Endothelial cell of hepatic sinusoid (primary cell): ENCODE measurements at regions not wholly inside any gene's neighbourhood (a gene's known extent, or its start where the extent isn't known, plus 50 kb on each side); places are given as distances from the start of the nearest gene placed in this dataset.

Experiments used
- in situ Hi-C: cut with HindIII; loops from 2 replicates; pipeline ENCODE4 v1.10.0; 2017; ENCODE audit warnings: low sequenced_read_pairs

DNA sequence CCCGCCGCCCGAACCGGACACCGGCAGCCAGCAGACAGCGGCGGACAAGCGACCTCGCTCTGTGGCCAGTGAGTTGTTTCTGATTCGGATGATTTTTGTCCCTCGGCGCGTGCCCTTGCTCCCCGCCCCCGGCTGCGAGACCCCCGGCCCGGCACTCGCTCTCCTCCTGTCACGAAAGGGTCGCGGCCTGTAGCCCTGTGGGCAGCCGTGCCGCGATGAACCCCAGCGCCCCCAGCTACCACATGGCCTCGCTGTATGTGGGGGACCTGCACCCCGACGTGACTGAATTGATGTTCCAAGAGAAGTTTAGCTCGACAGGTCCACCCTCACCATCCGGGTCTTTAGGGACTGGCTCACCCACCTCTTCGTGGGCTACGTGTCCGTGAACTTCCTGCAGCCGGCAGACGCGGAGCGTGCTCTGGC is 1257.5 kb upstream of the ACVR2A start:
- in situ Hi-C loops, result no loop called here

DNA sequence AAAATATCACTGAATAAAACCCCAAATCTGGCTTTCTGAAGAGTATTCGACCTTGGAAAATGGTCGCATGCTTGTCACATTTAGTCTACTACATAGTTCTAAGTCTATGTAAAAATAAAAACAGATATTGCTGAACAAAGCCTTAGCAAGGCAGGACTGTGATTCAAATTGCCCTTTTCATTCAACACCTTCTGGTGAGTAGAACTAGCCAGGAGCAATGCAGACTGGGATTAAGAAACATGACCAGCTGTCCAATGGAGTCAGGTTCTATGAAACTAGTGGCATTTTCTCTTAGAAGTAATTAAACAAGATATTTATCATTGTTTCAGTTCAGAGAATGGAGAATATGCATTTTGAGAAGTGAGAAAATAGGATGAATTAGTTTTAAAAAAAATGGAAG is 1260.5 kb upstream of the ACVR2A start:
- in situ Hi-C loops, result no loop called here

DNA sequence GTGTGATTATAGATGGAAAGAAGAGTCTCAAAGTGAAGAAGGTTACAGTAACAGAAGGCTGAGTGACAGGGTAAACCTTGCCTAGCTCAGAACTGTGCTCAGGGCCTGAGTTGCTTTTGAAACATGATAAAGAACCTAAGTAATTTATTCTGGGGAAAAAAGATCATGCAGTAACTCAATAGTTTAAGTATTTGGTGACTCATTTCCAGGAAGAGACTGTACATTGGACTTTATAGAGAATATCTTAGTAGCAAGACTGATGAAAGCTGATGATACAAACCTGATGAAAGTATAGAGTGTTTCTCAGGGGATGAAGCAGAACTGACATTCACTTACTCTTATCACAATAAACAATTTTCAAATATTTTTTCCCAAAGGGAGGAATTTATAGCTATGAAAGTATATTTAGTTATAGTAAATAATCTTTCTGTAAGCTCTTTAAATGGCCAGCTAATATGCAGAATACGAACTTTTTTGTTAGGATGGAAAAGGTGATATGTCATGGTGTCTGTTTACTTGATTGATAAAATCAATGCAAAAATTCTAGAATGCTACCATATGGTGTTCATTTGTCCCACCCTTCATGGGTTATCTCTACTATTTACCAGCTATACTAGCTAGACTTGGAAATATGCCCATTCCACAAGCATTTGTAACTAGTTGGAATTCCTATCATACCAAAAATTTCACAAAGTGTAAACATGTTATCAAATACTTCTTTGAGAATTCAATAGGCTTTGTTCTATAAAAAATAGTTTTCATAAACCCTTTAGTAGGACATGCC is 1265.5 kb upstream of the ACVR2A start:
- in situ Hi-C loops, result no loop called here

DNA sequence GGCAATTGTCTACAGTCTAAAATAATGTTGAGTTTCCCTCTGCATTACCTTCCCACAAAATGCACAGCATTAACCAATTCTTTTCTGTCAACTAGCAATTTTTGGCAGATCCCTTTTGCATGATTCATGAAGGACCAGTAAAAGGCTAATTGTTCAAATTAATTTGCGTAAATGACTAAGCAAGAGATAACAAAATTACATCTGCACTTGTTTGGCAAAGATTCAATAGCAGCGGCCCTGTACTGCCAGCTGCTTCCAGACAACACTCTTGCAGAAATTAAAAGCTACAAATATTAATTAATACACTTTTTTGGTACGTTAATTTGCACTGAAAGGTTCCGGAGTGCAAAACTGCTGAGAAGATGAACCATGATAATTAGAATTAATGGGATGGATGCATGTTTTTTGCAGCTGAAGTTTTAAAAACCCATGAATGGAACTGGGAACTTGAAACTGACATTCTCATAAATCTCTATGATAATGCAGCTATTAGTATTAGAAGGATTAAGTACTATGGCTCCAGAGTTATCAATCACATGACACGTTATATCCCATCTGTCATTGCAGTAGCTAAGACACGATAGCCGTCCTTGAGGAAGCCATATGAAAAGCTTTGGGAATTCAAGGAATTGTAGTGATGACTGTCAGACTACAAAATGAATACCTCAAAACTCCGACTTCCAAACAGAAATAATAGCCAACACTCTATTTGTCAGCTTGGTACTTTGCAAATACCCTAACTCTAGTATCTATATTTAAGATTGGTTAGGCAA is 1268.3 kb upstream of the ACVR2A start:
- in situ Hi-C loops, result no loop called here

DNA sequence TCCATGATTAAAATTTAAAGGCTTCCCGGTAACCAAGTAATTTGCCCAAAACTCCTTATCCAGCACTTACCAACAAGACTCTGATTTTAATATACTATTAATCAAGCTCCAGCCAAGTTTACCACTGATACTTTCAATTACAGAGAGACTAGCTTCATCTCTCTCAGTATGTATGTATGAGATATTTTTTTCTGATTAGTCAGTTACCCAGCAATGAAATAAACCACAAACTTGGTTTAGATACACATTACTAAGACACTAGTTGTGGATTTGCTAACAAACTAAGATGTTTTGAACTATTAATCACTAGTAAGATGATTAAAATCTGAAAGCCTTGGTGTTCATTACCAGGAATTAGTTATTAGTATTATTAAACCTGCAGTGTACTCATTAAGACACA is 1272.2 kb upstream of the ACVR2A start:
- in situ Hi-C loops, result no loop called here

DNA sequence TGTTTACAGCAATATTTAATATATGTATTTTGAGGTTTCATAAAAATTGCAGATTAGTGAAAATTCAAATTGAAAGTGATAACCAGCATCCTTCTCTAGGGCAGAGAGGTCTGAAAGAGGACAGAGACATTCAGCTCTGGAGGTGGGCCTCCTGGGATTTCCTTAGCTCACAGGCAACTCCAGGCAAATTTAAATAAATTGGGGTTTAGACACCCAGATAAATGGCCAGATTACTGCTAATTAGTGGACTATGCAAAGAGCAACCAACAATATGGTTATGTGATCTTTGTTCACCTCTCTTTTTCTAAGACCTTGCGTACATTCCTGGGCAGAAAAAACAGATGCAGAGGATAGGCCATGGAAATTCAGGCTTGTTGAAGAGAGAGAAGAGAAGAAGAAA is 1282.8 kb upstream of the ACVR2A start:
- in situ Hi-C loops, result no loop called here

DNA sequence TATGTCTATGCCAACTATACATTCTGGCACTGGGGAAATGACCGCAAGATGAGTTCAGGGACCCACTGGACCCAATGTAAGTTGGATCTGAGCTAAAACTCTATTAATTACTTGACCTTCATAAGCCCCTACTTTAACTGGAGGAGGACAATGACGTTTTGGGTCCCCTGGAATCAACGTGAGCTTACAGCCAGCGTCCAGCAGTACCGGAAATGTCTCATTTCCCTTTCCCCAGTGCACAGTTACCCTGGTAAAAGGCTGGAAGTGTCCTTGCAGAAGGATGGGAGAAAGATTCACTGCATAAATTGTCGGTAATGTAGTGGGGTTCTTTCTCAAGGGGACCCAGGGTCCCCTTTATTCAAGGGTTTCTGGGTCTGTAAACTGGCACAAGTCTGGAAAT is 1297.6 kb upstream of the ACVR2A start:
- in situ Hi-C loops, result no loop called here

DNA sequence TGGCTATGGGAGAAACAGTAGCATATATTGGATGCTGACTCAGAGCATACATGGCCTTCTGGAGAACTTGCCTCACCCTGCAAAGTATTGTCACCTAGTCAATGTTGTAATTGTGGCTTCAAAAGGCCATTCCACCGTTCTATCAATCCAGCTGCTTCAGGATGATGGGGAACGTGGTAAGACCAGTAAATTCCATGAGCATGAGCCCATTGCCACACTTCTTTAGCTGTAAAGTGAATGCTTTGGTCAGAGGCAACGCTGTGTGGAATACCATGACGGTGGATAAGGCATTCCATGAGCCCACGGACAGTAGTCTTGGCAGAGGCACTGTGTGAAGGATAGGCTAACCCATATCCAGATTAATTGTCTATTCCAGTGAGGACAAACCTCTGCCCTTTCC is 1300.1 kb upstream of the ACVR2A start:
- in situ Hi-C loops, result no loop called here

DNA sequence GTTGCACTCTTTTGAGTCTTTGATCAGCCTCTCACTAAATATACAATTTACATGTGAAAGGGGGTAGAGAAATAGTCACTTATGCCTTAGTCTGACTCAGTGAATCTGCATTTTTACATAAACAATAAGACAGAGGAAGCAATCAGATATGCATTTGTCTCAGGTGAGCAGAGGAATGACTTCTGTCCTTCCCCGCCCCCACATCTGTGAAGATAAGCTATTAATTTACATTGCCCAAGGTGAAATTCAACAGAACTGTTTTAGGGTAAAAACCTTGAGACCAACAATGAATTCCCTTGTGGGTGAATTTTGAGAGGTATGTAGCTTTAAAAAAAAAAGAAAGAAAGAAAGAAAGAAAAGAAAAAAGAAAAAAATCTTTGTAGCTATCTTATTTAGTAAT is 1302.9 kb upstream of the ACVR2A start:
- in situ Hi-C loops, result no loop called here

DNA sequence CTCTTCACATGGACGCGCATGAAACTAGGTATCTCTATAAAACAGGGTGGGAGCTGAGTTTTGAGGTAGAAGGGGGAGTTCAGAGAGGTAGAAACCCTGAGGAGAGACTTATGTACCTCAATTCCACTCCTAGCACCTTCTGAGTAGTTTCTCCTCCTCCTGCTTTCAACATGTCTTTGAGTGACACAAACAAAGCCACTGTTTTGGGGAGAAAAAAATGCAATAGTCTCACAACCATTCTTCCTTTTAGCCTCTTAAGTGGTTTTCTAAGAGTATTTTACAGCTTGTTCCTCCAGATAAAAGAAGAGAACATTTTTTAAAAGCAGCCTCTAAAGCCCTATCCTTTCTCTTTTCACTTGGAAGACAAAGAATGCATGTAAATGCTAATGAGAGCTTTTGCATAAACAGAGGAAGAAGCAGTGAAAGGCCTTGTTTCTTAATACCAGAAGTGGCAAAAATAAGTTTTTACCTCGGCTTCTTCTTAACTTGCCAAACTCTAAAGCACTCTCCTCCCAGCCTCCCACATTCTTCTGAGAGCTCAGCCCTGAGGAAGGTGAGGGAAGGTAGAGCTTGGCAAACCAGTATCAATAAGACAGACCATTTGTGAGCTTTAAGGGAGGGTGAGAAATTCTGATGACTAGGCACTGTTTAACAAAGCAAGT is 1304.4 kb upstream of the ACVR2A start:
- in situ Hi-C loops, result no loop called here

DNA sequence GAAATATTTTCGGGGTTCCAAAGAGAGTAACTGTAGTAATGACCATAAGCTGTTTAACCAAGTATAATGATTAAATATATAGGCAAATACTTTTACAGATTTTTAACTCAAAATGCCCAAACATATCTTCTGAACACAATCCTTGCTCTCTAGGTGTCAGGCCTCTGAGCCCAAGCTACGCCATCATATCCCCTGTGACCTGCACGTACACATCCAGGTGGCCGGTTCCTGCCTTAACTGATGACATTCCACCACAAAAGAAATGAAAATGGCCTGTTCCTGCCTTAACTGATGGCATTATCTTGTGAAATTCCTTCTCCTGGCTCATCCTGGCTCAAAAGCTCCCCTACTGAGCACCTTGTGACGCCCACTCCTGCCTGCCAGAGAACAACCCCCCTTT is 1305.1 kb upstream of the ACVR2A start:
- in situ Hi-C loops, result loop anchor here (5.0 kb wide), 1 partner anchor 52 kb away; no protein-coding TSS in a partner anchor

DNA sequence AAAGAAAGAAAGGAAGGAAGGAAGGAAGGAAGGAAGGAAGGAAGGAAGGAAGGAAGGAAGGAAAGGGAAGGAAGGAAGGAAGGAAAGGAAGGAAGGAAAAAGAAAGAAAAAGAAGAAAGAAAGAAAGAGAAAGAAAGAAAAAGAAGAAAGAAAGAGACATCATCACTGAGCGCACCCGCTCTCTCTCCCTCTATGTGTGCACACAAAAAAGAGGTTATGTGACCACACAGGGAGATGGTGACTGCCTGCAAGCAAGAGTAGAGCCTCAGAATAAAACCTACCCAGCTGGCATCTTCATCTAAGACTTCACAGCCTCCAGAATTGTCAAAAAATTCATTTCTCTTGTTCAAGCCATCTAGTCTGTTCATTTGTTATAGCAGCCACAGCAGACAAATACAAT is 1307.4 kb upstream of the ACVR2A start:
- in situ Hi-C loops, result loop anchor here (5.0 kb wide), 1 partner anchor 50 kb away; no protein-coding TSS in a partner anchor

DNA sequence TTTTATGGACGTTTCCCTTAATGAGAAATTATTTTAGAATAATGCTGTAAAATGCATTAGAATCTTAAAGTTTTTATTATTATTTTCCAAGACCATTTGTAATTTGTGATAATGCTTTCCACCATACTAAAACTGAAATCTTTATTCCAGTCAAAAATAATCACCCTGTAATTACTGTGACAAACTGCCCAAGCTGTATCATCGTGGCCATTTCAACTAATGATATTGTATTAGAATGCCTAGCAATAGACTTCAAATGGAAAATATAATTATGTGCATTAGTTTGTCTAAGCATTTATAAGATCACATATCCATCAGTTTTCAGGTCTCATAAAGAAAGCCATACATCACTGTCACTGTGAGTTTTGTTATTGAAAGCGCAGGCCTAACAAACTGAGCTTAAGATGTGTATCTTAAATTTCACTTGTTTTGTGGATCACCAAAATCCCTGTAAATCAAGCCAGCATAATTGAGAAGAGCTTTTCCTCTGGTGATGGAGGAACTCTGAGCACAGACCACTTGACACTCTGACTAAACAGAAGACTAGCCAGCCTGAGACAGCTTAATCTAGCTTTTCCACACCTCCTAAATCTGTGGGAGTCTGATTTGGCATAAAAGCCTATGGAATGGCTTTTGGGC is 1312.2 kb upstream of the ACVR2A start:
- in situ Hi-C loops, result no loop called here

DNA sequence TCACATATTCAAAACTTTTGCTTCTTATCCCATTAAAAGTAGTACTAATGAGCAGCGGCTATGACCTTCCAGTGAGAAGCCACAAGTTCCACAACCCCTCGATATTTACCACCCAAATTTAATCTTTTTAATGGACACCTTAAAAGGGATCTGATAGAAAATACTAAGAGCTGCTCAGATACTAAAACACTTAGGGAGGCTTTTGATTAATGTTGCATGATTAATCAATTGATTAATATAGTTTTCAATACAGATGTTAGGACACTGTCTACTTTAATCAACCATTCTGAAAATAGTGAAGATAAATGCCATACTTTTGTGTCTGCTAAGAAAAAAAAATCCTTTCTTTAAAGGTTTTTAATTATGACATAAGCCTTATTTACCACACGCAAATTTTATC is 1312.8 kb upstream of the ACVR2A start:
- in situ Hi-C loops, result no loop called here

DNA sequence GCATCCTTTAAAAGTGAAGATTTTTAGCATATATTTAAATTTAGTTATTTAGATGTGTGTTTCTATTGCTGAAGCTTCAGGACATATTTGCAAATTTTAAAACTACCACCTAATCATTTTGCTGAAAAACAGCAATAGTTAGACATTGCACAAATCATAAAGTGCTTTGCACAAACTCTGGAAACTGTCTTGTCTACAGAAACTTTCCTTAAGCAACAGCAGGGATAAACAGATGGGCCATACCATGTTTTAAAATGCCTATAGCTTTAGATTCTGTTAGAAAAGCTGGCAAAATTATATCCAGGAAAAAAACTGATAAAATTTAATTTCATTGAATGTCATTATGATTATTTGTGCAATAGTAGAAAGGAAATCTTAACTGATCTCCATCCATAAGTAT is 1313.9 kb upstream of the ACVR2A start:
- in situ Hi-C loops, result no loop called here

DNA sequence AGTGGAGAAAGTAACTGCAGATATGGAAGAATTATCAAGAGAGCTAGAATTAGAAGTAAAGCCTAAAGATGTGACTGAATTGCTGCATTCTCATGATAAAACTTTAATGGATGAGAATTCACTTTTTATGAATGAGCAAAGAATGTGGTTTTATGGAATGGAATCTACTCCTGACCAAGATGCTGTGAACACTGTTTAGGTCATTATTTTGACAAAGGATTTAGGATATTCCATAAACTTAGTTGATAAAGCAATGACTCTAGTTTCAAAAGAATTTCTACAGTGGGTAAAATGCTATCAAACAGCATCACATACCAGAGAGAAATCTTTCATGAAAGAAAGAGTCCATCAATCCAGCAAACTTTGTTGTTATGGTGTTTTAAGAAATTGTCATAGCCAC is 1317.7 kb upstream of the ACVR2A start:
- in situ Hi-C loops, result no loop called here

DNA sequence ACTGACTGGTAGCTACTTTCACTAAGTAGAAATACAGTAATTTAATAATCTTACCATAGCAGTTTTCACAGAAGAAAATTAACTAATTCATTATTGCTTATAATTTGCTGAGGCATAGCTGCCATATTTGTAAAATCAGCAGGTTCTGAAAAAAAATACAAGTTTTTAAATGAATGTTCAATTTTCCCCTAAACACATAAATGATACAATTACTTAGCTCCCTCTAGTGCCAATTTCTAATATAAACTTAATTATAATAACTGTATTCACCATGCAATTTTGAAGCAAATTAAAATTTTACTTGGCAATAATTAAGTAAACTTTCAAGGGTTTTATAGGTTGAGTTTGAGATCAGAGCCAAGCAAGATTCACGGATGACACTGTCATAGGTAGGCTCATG is 1321.6 kb upstream of the ACVR2A start:
- in situ Hi-C loops, result no loop called here

DNA sequence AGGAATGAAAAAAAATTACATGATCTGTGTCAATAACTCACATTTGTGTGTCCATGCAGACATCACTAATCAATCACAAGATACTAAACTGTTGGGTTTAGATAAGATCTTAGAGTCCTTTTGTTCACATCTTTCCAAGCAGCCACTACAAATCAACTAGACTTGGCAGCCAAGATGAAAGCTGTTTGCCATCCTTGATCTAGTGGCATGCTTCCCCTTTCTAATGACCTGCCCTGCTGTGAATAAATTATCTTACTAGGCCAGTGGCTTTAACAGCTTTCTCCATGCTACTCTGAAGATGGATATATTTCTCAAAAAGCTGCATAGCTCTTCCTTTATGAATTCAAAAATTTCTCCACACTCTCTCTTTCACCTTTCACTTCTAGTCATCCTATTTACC is 1338.0 kb upstream of the ACVR2A start:
- in situ Hi-C loops, result no loop called here

DNA sequence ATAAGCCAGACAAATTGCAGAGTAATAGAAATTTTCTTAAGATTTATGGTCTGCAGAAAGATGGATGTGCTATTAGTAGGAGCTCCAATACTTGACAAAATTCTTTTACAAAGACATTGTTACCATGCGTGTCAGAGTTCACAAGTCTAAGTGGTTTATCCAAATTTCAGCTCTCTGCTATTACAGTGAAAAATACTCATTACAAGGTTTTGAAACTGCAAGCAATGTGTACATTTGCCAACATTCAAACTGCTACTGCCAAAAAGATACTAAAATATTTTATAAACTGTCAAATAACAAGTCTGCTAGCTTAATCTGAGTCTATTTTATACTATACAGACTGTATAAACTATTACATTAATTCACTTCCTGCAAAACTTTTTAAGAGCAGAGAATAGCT is 1341.5 kb upstream of the ACVR2A start:
- in situ Hi-C loops, result no loop called here

DNA sequence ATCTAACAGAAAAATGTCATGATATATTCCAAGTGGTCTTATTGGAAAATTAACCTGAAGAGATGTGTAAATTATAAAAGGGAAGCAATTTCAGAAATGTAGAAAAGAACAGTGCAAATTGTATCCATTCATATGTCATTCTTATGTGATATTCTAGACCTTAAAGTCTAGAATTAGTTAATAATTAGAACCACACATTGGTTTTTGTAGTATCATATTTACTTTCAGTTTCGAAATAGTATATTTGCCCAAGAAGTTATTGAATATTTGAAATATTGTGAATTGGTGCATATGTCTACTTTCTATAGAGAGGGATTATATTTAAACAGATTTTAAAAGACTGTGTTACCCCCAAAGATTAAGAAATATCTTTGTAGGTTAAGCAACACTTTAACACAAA is 1348.6 kb upstream of the ACVR2A start:
- in situ Hi-C loops, result no loop called here

DNA sequence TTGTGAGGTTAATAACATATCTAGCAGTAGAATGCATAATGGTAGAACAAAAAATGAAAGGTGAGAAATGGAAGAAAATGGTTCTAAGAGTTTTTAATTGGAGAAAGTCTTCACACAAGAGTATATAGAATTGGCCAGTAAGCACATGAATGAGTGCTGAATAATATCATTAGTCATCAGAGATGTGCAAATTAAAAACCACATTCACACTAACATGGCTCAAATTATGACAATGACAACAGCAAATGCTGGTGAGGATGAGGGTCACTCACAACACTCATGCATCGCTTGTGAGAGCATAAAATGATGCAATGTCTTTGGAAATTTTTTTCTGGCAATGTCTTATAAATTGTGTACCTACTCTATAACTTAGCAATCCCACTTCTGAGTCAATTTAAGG is 1355.4 kb upstream of the ACVR2A start:
- in situ Hi-C loops, result loop anchor here (5.0 kb wide), 1 partner anchor 48 kb away; no protein-coding TSS in a partner anchor
